ENCODE measurements at regions not wholly inside any gene's neighbourhood (a gene's known extent, or its start where the extent isn't known, plus 50 kb on each side); places are given as distances from the start of the nearest gene placed in this dataset.

GRCh38 chr15:27662892-27663291 is 436.2 kb downstream of the OCA2 start:
- TF ChIP-seq, protein P1, sequence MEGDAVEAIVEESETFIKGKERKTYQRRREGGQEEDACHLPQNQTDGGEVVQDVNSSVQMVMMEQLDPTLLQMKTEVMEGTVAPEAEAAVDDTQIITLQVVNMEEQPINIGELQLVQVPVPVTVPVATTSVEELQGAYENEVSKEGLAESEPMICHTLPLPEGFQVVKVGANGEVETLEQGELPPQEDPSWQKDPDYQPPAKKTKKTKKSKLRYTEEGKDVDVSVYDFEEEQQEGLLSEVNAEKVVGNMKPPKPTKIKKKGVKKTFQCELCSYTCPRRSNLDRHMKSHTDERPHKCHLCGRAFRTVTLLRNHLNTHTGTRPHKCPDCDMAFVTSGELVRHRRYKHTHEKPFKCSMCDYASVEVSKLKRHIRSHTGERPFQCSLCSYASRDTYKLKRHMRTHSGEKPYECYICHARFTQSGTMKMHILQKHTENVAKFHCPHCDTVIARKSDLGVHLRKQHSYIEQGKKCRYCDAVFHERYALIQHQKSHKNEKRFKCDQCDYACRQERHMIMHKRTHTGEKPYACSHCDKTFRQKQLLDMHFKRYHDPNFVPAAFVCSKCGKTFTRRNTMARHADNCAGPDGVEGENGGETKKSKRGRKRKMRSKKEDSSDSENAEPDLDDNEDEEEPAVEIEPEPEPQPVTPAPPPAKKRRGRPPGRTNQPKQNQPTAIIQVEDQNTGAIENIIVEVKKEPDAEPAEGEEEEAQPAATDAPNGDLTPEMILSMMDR (IDR thresholded peaks at IDR 0.05): no peak
- TF ChIP-seq POLR2A (IDR thresholded peaks at IDR 0.05): no peak
